ENCODE measurements at regions not wholly inside any gene's neighbourhood (a gene's known extent, or its start where the extent isn't known, plus 50 kb on each side); places are given as distances from the start of the nearest gene placed in this dataset.

- peak; percentile 81 for TF ChIP-seq ATF3 (IDR thresholded peaks at IDR 0.05)
- 0 out of 2 replicates have a peak, but pooled peaks have one; percentile 21 for TF ChIP-seq ATF3 (CRISPR knock-in tag; conservative IDR thresholded peaks at IDR 0.05)
- TF ChIP-seq MCM3 (IDR thresholded peaks at IDR 0.05): no peak
- peak; percentile 92 for TF ChIP-seq LEF1 (IDR thresholded peaks at IDR 0.05)
- peak; percentile 80 for TF ChIP-seq HDAC3 (IDR thresholded peaks at IDR 0.05; ENCODE audit: borderline replicate concordance, partially characterized antibody)
- TF ChIP-seq, protein P1, sequence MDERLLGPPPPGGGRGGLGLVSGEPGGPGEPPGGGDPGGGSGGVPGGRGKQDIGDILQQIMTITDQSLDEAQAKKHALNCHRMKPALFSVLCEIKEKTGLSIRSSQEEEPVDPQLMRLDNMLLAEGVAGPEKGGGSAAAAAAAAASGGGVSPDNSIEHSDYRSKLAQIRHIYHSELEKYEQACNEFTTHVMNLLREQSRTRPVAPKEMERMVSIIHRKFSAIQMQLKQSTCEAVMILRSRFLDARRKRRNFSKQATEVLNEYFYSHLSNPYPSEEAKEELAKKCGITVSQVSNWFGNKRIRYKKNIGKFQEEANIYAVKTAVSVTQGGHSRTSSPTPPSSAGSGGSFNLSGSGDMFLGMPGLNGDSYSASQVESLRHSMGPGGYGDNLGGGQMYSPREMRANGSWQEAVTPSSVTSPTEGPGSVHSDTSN (CRISPR knock-in tag; IDR thresholded peaks at IDR 0.05; ENCODE audit: low read depth): no peak
- TF ChIP-seq, protein P1 (tag; conservative IDR thresholded peaks at IDR 0.05; ENCODE audit: low read depth): peak; percentile 50
- TF ChIP-seq TCF7 (IDR thresholded peaks at IDR 0.05; ENCODE audit: borderline replicate concordance): peak; percentile 95
- TF ChIP-seq, protein P2, sequence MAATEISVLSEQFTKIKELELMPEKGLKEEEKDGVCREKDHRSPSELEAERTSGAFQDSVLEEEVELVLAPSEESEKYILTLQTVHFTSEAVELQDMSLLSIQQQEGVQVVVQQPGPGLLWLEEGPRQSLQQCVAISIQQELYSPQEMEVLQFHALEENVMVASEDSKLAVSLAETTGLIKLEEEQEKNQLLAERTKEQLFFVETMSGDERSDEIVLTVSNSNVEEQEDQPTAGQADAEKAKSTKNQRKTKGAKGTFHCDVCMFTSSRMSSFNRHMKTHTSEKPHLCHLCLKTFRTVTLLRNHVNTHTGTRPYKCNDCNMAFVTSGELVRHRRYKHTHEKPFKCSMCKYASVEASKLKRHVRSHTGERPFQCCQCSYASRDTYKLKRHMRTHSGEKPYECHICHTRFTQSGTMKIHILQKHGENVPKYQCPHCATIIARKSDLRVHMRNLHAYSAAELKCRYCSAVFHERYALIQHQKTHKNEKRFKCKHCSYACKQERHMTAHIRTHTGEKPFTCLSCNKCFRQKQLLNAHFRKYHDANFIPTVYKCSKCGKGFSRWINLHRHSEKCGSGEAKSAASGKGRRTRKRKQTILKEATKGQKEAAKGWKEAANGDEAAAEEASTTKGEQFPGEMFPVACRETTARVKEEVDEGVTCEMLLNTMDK (IDR thresholded peaks at IDR 0.05; ENCODE audit: borderline replicate concordance, insufficient read depth, low read depth, low read length, poor library complexity, severe bottlenecking): no peak
- peak; percentile 70 for TF ChIP-seq CCNT2 (IDR thresholded peaks at IDR 0.05; ENCODE audit: borderline replicate concordance, extremely low read depth, insufficient read length, low read depth, low read length)
- peak; percentile 85 for TF ChIP-seq POLR2AphosphoS5 (IDR thresholded peaks at IDR 0.05; ENCODE audit: control insufficient read depth, insufficient read depth, low read depth, low read length)
- TF ChIP-seq DPF2 (IDR thresholded peaks at IDR 0.05): peak; percentile 87; the same call in 1 of the 2 replicates
- no peak for TF ChIP-seq GTF2F1 (IDR thresholded peaks at IDR 0.05; ENCODE audit: low read depth, low read length)
- no peak for TF ChIP-seq SP2 (IDR thresholded peaks at IDR 0.05; ENCODE audit: extremely low read depth, low read depth, low read length, poor library complexity, severe bottlenecking)
Observed at GRCh38 chr1:234978397-234979295, 150.0 kb downstream of the TOMM20 start (continued).

Data from K562 (cell line).